ENCODE measurements at regions not wholly inside any gene's neighbourhood (a gene's known extent, or its start where the extent isn't known, plus 50 kb on each side); places are given as distances from the start of the nearest gene placed in this dataset.
"Not testable (repeated sequence)": the region's sequence is repeated elsewhere in the genome, so short reads cannot be mapped to it uniquely, and the experiment has no call there.

- intact Hi-C loops (cut with DNase I); H3K9me3 ChIP-seq; DNase-seq (ENCODE audit: low spot score): not testable (repeated sequence)
These were observed 4756.2 kb upstream of the OR11H1 start for GRCh38 chr22:10771744-10772143.

GRCh38 chr22:10773341-10773740 is 4754.7 kb upstream of the OR11H1 start:
- H3K27ac ChIP-seq; H3K4me3 ChIP-seq; DNase-seq (ENCODE audit: low spot score); H3K9me3 ChIP-seq; H3K27me3 ChIP-seq (replicated peaks; ENCODE audit: insufficient read depth); H3K4me1 ChIP-seq (replicated peaks); intact Hi-C loops (cut with DNase I); H3K36me3 ChIP-seq: not testable (repeated sequence)
- WGBS: 25% methylated on average over 1 of the region's 1 CpG

More at GRCh38 chr22:10771744-10772143, 4756.2 kb upstream of the OR11H1 start:
- not testable (repeated sequence) for H3K36me3 ChIP-seq; H3K4me3 ChIP-seq; H3K27ac ChIP-seq; H3K4me1 ChIP-seq (replicated peaks); H3K27me3 ChIP-seq (replicated peaks; ENCODE audit: insufficient read depth)

- H3K27ac ChIP-seq; H3K9me3 ChIP-seq; intact Hi-C loops (cut with DNase I); H3K4me3 ChIP-seq; H3K4me1 ChIP-seq (replicated peaks); H3K36me3 ChIP-seq; DNase-seq (ENCODE audit: low spot score); H3K27me3 ChIP-seq (replicated peaks; ENCODE audit: insufficient read depth): not testable (repeated sequence)
- 55% methylated on average over 5 of the region's 5 CpGs for WGBS
These were observed 4752.2 kb upstream of the OR11H1 start for GRCh38 chr22:10775601-10776357.

GRCh38 chr22:10776358-10776729 is 4751.6 kb upstream of the OR11H1 start:
- H3K27me3 ChIP-seq (replicated peaks; ENCODE audit: insufficient read depth); H3K4me3 ChIP-seq; H3K36me3 ChIP-seq; H3K9me3 ChIP-seq; intact Hi-C loops (cut with DNase I); H3K4me1 ChIP-seq (replicated peaks); H3K27ac ChIP-seq; DNase-seq (ENCODE audit: low spot score): not testable (repeated sequence)
- 49% methylated on average over 7 of the region's 7 CpGs for WGBS

GRCh38 chr22:10777733-10778132 is 4750.3 kb upstream of the OR11H1 start:
- H3K27me3 ChIP-seq (replicated peaks; ENCODE audit: insufficient read depth); H3K36me3 ChIP-seq; H3K27ac ChIP-seq; H3K4me3 ChIP-seq; intact Hi-C loops (cut with DNase I); H3K9me3 ChIP-seq; DNase-seq (ENCODE audit: low spot score); H3K4me1 ChIP-seq (replicated peaks): not testable (repeated sequence)
- WGBS: 71% methylated on average over 11 of the region's 11 CpGs

GRCh38 chr22:10778296-10778814 is 4749.6 kb upstream of the OR11H1 start:
- no peaks in the 10 kb centered on the region for H3K9me3 ChIP-seq
- no peak overlapping the region for H3K27ac ChIP-seq
- H3K27me3 ChIP-seq (replicated peaks; ENCODE audit: insufficient read depth): no peaks in the 10 kb centered on the region
- no peak for DNase-seq (ENCODE audit: low spot score)
- H3K4me3 ChIP-seq: no peak overlapping the region
- no peaks in the 10 kb centered on the region for H3K4me1 ChIP-seq (replicated peaks)
- 45% methylated on average over 8 of the region's 8 CpGs for WGBS
- intact Hi-C loops (cut with DNase I): no loop called here
- no peaks in the 10 kb centered on the region for H3K36me3 ChIP-seq
- TF ChIP-seq POLR2AphosphoS5 (IDR thresholded peaks at IDR 0.05): no peak
- TF ChIP-seq CTCF (IDR thresholded peaks at IDR 0.05): no peak
- TF ChIP-seq POLR2A (IDR thresholded peaks at IDR 0.05): no peak

GRCh38 chr22:10779200-10779599 is 4748.8 kb upstream of the OR11H1 start:
- H3K9me3 ChIP-seq; H3K4me1 ChIP-seq (replicated peaks); H3K4me3 ChIP-seq; H3K27ac ChIP-seq; H3K27me3 ChIP-seq (replicated peaks; ENCODE audit: insufficient read depth); intact Hi-C loops (cut with DNase I); H3K36me3 ChIP-seq; DNase-seq (ENCODE audit: low spot score): not testable (repeated sequence)
- WGBS: 62% methylated on average over 6 of the region's 6 CpGs

- DNase-seq (ENCODE audit: low spot score): no peak
- no peak for TF ChIP-seq POLR2AphosphoS5 (IDR thresholded peaks at IDR 0.05)
- TF ChIP-seq POLR2A (IDR thresholded peaks at IDR 0.05): no peak
- no peak for TF ChIP-seq CTCF (IDR thresholded peaks at IDR 0.05)
- no peaks in the 10 kb centered on the region for H3K9me3 ChIP-seq
- 62% methylated on average over 8 of the region's 8 CpGs for WGBS
- intact Hi-C loops (cut with DNase I): no loop called here
- no peaks in the 10 kb centered on the region for H3K27me3 ChIP-seq (replicated peaks; ENCODE audit: insufficient read depth)
- no peak overlapping the region for H3K27ac ChIP-seq
- H3K36me3 ChIP-seq: no peaks in the 10 kb centered on the region
- H3K4me3 ChIP-seq: no peak overlapping the region
- H3K4me1 ChIP-seq (replicated peaks): no peaks in the 10 kb centered on the region
These were observed 4747.7 kb upstream of the OR11H1 start for GRCh38 chr22:10780281-10780680.

Data from prostate gland (tissue), 2 donors.